SK-N-MC (cell line): ENCODE measurements at regions not wholly inside any gene's neighbourhood (a gene's known extent, or its start where the extent isn't known, plus 50 kb on each side); places are given as distances from the start of the nearest gene placed in this dataset.

ENCODE experiments used
- EZH2 ChIP-seq: fragments of 200-600 bp; sonication (generic); IDR thresholded peaks from one replicate; pipeline ENCODE4 v1.6.1; 2017; ENCODE audit warnings: antibody characterized with exemption
- FOXP2 ChIP-seq: optimal IDR thresholded peaks from 2 replicates; pipeline ENCODE3; 2011; ENCODE audit warnings: mild to moderate bottlenecking, moderate library complexity; ENCODE audit not compliant: insufficient read depth; ENCODE audit errors: extremely low read length, control extremely low read depth
- POLR2AphosphoS5 ChIP-seq: IDR thresholded peaks from 2 replicates; pipeline ENCODE4 v1.6.1; 2012; ENCODE audit warnings: mild to moderate bottlenecking, low read depth, low read length, borderline replicate concordance

DNA sequence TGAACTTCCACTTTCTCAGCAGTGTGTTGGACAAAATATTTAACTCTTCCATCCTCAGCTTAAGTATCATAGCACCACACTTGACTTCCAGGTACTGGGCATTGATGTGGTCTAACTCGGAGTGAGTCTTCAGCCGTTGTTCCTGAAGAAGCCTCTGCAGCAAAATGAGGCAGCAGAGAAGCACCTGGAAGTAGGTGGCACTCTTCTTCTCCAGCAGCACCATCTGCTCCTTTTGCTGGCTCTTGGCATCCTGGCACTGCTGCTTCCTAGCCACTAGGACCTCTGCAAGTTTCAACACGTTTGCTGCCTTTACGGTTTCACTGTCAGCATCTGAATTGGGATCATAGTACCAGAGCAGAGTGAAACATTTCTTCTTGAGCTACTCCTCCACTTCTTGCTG, 162.5 kb upstream of the GORAB start:
- no peak for TF ChIP-seq EZH2
- no peak for TF ChIP-seq POLR2AphosphoS5
- no peak for TF ChIP-seq FOXP2
